ENCODE measurements at regions not wholly inside any gene's neighbourhood (a gene's known extent, or its start where the extent isn't known, plus 50 kb on each side); places are given as distances from the start of the nearest gene placed in this dataset.

DNA sequence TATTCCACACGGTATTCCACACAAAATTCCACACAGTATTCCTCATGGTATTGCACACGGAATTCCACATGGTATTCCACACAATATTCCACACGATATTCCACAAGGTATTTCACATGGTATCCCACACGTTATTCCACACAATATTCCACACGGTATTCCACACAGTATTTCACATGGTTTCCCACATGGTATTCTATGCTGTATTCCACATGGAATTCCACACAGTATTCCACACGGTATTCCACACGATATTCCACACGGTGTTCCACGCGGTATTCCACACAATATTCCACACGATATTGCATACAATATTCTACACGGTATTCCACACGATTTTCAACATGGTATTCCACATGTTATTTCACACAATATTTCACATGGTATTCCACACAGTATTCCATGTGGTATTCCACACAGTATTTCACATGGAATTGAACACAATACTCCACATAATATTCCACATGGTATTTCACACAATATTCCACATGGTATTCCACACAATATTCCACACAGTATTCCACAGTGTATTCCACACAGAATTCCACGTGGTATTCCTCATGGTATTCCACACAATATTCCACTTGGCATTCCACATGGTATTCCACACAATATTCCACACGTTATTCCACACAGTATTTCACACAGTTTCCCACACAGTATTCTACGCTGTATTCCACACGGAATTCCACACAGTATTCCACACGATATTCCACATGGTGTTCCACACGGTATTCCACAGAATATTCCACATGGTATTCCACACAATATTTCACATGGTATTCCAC lies 136.0 kb upstream of the CHST15 start:
- H3K4me3 Mint-ChIP-seq = no peak overlapping the region
- DNase-seq = no peak
- H3K4me1 ChIP-seq (ENCODE audit: control insufficient read depth, insufficient read depth, low read length) = no peaks in the 10 kb centered on the region
- 85 to 86% methylated on average over 19 of the region's 19 CpGs for WGBS, 2 experiments (ENCODE audit: insufficient coverage in 1 of 2, insufficient read length in 1 of 2)
- H3K27ac ChIP-seq (ENCODE audit: low read depth, low read length) = no peak overlapping the region
- peaks cover 31% of the 10 kb centered on the region for H3K9me3 ChIP-seq (ENCODE audit: control insufficient read depth, low read length)
- peaks cover 39% of the 10 kb centered on the region for H3K9me3 Mint-ChIP-seq
- H3K27ac Mint-ChIP-seq = no peak overlapping the region
- no peaks in the 10 kb centered on the region for H3K36me3 Mint-ChIP-seq (ENCODE audit: low read depth)
- H3K36me3 ChIP-seq (ENCODE audit: control insufficient read depth, insufficient read depth, low read length) = no peaks in the 10 kb centered on the region
- TF ChIP-seq, protein P1, sequence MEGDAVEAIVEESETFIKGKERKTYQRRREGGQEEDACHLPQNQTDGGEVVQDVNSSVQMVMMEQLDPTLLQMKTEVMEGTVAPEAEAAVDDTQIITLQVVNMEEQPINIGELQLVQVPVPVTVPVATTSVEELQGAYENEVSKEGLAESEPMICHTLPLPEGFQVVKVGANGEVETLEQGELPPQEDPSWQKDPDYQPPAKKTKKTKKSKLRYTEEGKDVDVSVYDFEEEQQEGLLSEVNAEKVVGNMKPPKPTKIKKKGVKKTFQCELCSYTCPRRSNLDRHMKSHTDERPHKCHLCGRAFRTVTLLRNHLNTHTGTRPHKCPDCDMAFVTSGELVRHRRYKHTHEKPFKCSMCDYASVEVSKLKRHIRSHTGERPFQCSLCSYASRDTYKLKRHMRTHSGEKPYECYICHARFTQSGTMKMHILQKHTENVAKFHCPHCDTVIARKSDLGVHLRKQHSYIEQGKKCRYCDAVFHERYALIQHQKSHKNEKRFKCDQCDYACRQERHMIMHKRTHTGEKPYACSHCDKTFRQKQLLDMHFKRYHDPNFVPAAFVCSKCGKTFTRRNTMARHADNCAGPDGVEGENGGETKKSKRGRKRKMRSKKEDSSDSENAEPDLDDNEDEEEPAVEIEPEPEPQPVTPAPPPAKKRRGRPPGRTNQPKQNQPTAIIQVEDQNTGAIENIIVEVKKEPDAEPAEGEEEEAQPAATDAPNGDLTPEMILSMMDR (conservative IDR thresholded peaks at IDR 0.05) = no peak
- no peaks in the 10 kb centered on the region for H3K4me1 Mint-ChIP-seq
- H3K27me3 Mint-ChIP-seq (ENCODE audit: insufficient read depth) = no peaks in the 10 kb centered on the region
- H3K4me3 ChIP-seq (ENCODE audit: low read length) = no peak overlapping the region
- no peak overlapping the region for H3K9ac ChIP-seq (ENCODE audit: extremely low read depth, low read length, poor library complexity, severe bottlenecking)
- H3K27me3 ChIP-seq (ENCODE audit: control insufficient read depth, insufficient read depth, low read length, poor library complexity, severe bottlenecking) = no peaks in the 10 kb centered on the region

DNA sequence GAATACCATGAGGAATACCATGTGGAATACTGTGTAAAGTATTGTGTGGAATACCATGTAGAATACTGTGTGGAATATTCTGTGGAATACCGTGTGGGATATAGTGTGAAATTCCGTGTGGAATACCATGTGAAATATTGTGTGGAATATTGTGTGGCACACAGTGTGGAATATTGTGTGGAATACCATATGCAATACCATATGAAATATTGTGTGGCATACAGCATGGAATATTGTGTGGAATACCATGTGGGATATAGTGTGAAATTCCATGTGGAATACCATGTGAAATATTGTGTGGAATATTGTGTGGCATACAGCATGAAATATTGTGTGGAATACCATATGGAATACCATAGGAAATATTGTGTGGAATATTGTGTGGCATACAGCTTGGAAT lies 135.1 kb upstream of the CHST15 start:
- Mint-ChIP-seq H3K4me3 (no peak overlapping the region), H3K9me3 (peaks cover 39% of the 10 kb centered on the region), H3K36me3 (ENCODE audit: low read depth) (no peaks in the 10 kb centered on the region), H3K4me1 (no peaks in the 10 kb centered on the region), H3K27ac (no peak overlapping the region), H3K27me3 (ENCODE audit: insufficient read depth) (no peaks in the 10 kb centered on the region)
- TF ChIP-seq, protein P1 (conservative IDR thresholded peaks at IDR 0.05) = no peak
- Histone ChIP-seq H3K36me3 (ENCODE audit: control insufficient read depth, insufficient read depth, low read length) (no peaks in the 10 kb centered on the region), H3K9me3 (ENCODE audit: control insufficient read depth, low read length) (peaks cover 31% of the 10 kb centered on the region), H3K4me1 (ENCODE audit: control insufficient read depth, insufficient read depth, low read length) (no peaks in the 10 kb centered on the region), H3K9ac (ENCODE audit: extremely low read depth, low read length, poor library complexity, severe bottlenecking) (no peak overlapping the region), H3K27me3 (ENCODE audit: control insufficient read depth, insufficient read depth, low read length, poor library complexity, severe bottlenecking) (no peaks in the 10 kb centered on the region), H3K27ac (ENCODE audit: low read depth, low read length) (no peak overlapping the region), H3K4me3 (ENCODE audit: low read length) (no peak overlapping the region)
- no peak for DNase-seq
- WGBS, 2 experiments (ENCODE audit: insufficient coverage in 1 of 2, insufficient read length in 1 of 2) = 83 to 94% methylated on average over 2 of the region's 2 CpGs

DNA sequence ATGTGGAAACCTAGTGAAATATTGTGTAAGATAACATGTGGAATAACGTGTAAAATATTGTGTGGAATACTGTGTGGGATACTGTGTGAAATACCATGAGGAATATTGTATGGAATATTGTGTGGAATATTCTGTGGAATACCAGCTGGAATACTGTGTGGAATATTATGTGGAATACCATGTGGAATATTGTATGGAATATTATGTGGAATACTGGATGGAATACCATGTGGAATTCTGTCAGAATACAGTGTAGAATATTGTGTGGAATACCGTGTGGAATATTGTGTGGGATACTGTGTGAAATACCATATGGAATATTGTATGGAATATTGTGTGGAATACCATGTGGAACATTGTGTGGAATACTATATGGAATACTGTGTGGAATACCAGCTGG lies 134.6 kb upstream of the CHST15 start:
- H3K27me3 ChIP-seq (ENCODE audit: control insufficient read depth, insufficient read depth, low read length, poor library complexity, severe bottlenecking) = no peaks in the 10 kb centered on the region
- H3K4me3 ChIP-seq (ENCODE audit: low read length) = no peak overlapping the region
- Mint-ChIP-seq H3K4me3 (no peak overlapping the region), H3K27ac (no peak overlapping the region), H3K36me3 (ENCODE audit: low read depth) (no peaks in the 10 kb centered on the region), H3K27me3 (ENCODE audit: insufficient read depth) (no peaks in the 10 kb centered on the region), H3K4me1 (no peaks in the 10 kb centered on the region), H3K9me3 (peaks cover 39% of the 10 kb centered on the region)
- no peaks in the 10 kb centered on the region for H3K36me3 ChIP-seq (ENCODE audit: control insufficient read depth, insufficient read depth, low read length)
- TF ChIP-seq, protein P1 (conservative IDR thresholded peaks at IDR 0.05) = no peak
- no peak for DNase-seq
- H3K9ac ChIP-seq (ENCODE audit: extremely low read depth, low read length, poor library complexity, severe bottlenecking) = no peak overlapping the region
- no peak overlapping the region for H3K27ac ChIP-seq (ENCODE audit: low read depth, low read length)
- no peaks in the 10 kb centered on the region for H3K4me1 ChIP-seq (ENCODE audit: control insufficient read depth, insufficient read depth, low read length)
- 78 to 85% methylated on average over 2 of the region's 2 CpGs for WGBS, 2 experiments (ENCODE audit: insufficient coverage in 1 of 2, insufficient read length in 1 of 2)
- H3K9me3 ChIP-seq (ENCODE audit: control insufficient read depth, low read length) = peaks cover 31% of the 10 kb centered on the region
